Thyroid gland (tissue), 4 donors: ENCODE measurements at regions not wholly inside any gene's neighbourhood (a gene's known extent, or its start where the extent isn't known, plus 50 kb on each side); places are given as distances from the start of the nearest gene placed in this dataset.

Source experiments
- POLR2A ChIP-seq, 2 donors: fragments of 450-650 bp; IDR thresholded peaks; one replicate each; pipeline ENCODE4 v1.6.1; 2017; ENCODE audit warnings: antibody characterized with exemption in 2 of 2, mild to moderate bottlenecking in 2 of 2, moderate library complexity in 1 of 2
- TF ChIP-seq, protein P1 (sequence below), 6 experiments: fragments of 200-600 bp in 3 of 6; fragments of 450-650 bp in 3 of 6; sonication (generic) in 3 of 6; IDR thresholded peaks; one replicate each; pipeline ENCODE4 v1.5.1; 2016 to 2019; ENCODE audit warnings: antibody characterized with exemption in 6 of 6, mild to moderate bottlenecking in 2 of 6, inconsistent platforms in 1 of 6, moderate library complexity in 1 of 6

DNA sequence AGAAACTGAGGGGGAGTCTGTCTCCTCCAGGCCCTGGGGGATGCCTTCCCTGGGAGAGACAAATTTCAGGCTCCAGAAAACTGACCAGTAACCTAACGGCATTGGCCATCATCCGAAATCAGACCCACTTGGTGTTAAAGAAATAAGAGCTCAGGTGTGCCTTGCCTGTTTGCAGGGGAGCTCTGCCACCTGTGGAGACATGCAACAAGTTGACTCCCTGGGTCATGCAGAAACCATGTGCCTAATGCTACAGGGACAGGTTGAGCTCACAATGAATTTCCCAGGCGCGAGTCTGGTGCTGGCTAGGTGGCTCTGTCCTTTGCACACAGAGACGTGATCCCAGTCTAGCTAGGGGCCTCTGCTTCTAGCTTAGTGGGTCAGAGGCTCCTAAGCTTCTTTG is 95.8 kb upstream of the KIT start:
- TF ChIP-seq, protein P1, sequence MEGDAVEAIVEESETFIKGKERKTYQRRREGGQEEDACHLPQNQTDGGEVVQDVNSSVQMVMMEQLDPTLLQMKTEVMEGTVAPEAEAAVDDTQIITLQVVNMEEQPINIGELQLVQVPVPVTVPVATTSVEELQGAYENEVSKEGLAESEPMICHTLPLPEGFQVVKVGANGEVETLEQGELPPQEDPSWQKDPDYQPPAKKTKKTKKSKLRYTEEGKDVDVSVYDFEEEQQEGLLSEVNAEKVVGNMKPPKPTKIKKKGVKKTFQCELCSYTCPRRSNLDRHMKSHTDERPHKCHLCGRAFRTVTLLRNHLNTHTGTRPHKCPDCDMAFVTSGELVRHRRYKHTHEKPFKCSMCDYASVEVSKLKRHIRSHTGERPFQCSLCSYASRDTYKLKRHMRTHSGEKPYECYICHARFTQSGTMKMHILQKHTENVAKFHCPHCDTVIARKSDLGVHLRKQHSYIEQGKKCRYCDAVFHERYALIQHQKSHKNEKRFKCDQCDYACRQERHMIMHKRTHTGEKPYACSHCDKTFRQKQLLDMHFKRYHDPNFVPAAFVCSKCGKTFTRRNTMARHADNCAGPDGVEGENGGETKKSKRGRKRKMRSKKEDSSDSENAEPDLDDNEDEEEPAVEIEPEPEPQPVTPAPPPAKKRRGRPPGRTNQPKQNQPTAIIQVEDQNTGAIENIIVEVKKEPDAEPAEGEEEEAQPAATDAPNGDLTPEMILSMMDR (IDR thresholded peaks at IDR 0.05) = no peak
- TF ChIP-seq POLR2A (IDR thresholded peaks at IDR 0.05) = no peak
